SK-N-SH treated with all-trans-retinoic acid at 6 μM for 48 hours (cell line): ENCODE measurements at regions not wholly inside any gene's neighbourhood (a gene's known extent, or its start where the extent isn't known, plus 50 kb on each side); places are given as distances from the start of the nearest gene placed in this dataset.
A peak's percentile ranks its signal among the peaks of the same experiment; 100 is the strongest.

Experiments used
- CSRNP3 ChIP-seq: fragments of 250-450 bp; sonication (Bioruptor Pico); IDR thresholded peaks from 2 replicates; pipeline ENCODE4 v1.5.1; 2021; ENCODE audit warnings: mild to moderate bottlenecking, moderate library complexity
- ISL1 ChIP-seq: fragments of 250-450 bp; sonication (Bioruptor Pico); IDR thresholded peaks from 2 replicates; pipeline ENCODE4 v2.1.2; 2022; ENCODE audit warnings: mild to moderate bottlenecking, moderate library complexity
- RARB ChIP-seq: fragments of 250-450 bp; sonication (Bioruptor Pico); IDR thresholded peaks from 2 replicates; pipeline ENCODE4 v1.8.0; 2021; ENCODE audit warnings: mild to moderate bottlenecking, moderate library complexity
- TCF4 ChIP-seq: fragments of 250-450 bp; sonication (Bioruptor Pico); IDR thresholded peaks from 2 replicates; pipeline ENCODE4 v1.8.0; 2021; ENCODE audit warnings: mild to moderate bottlenecking, moderate library complexity, borderline replicate concordance
- TSHZ2 ChIP-seq: fragments of 250-450 bp; sonication (Bioruptor Pico); IDR thresholded peaks from 2 replicates; pipeline ENCODE4 v1.5.0; 2020; ENCODE audit warnings: mild to moderate bottlenecking, moderate library complexity
- ZFP30 ChIP-seq: fragments of 450-650 bp; formaldehyde crosslinking; IDR thresholded peaks from 2 replicates; pipeline ENCODE4 v1.5.0; 2022; ENCODE audit warnings: mild to moderate bottlenecking, moderate library complexity
- ZNF70 ChIP-seq: fragments of 450-650 bp; formaldehyde crosslinking; IDR thresholded peaks from 2 replicates; pipeline ENCODE4 v1.5.0; 2020; ENCODE audit warnings: mild to moderate bottlenecking, moderate library complexity
- TF ChIP-seq, protein P1 (sequence below): fragments of 250-450 bp; sonication (Bioruptor Pico); IDR thresholded peaks from 2 replicates; pipeline ENCODE4 v1.8.0; 2021; ENCODE audit warnings: low read depth, mild to moderate bottlenecking, moderate library complexity, borderline replicate concordance

GRCh38 chr18:40929399-40929798 lies 1025.6 kb upstream of the PIK3C3 start:
- TF ChIP-seq ZFP30 (CRISPR knock-in tag) (no peak), RARB (CRISPR knock-in tag) (no peak), ZNF70 (CRISPR knock-in tag) (peak; percentile 79; the same call in 1 of the 2 replicates), ISL1 (CRISPR knock-in tag) (no peak), TCF4 (CRISPR knock-in tag) (no peak), CSRNP3 (no peak), TSHZ2 (no peak)
- TF ChIP-seq, protein P1, sequence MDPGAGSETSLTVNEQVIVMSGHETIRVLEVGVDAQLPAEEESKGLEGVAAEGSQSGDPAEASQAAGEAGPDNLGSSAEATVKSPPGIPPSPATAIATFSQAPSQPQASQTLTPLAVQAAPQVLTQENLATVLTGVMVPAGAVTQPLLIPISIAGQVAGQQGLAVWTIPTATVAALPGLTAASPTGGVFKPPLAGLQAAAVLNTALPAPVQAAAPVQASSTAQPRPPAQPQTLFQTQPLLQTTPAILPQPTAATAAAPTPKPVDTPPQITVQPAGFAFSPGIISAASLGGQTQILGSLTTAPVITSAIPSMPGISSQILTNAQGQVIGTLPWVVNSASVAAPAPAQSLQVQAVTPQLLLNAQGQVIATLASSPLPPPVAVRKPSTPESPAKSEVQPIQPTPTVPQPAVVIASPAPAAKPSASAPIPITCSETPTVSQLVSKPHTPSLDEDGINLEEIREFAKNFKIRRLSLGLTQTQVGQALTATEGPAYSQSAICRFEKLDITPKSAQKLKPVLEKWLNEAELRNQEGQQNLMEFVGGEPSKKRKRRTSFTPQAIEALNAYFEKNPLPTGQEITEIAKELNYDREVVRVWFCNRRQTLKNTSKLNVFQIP (CRISPR knock-in tag), result no peak
